ENCODE measurements at regions not wholly inside any gene's neighbourhood (a gene's known extent, or its start where the extent isn't known, plus 50 kb on each side); places are given as distances from the start of the nearest gene placed in this dataset.

DNA sequence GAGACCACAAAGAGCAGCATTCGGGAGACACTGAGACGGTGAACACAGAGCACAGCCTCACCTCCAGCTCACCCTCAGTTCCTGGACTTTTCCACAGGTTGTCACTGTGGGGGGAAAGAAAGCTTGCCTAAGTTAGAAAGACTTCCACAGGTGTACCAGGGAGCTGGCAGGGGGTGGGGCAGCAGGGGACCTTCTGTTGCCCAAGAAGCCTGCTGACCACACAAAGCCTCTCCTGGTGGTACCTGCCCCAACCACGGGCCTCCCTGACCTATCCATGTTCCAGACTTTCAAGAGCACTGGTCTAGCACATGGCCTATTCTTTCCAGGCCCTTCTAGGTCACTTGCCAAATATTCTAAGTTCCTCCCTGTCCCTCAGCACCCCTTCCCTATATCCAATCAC is 550.8 kb downstream of the BNC2 start:
- no peak for TF ChIP-seq POLR2A (IDR thresholded peaks at IDR 0.05)
- WGBS, 2 donors = 86 to 94% methylated on average over 1 to 3 of the region's 3 CpGs
- DNase-seq = no peak
- H3K4me3 ChIP-seq = no peak overlapping the region
- no peak overlapping the region for H3K27ac ChIP-seq
- no peaks in the 10 kb centered on the region for H3K9me3 ChIP-seq
- H3K4me1 ChIP-seq = peaks cover 4 to 46% (median 7%) of the 10 kb centered on the region in 3 donors
- intact Hi-C loops (cut with DNase I) = no loop called here
- peaks cover 0 to 49% (median 0%) of the 10 kb centered on the region in 4 donors for H3K27me3 ChIP-seq
- no peaks in the 10 kb centered on the region for H3K36me3 ChIP-seq

DNA sequence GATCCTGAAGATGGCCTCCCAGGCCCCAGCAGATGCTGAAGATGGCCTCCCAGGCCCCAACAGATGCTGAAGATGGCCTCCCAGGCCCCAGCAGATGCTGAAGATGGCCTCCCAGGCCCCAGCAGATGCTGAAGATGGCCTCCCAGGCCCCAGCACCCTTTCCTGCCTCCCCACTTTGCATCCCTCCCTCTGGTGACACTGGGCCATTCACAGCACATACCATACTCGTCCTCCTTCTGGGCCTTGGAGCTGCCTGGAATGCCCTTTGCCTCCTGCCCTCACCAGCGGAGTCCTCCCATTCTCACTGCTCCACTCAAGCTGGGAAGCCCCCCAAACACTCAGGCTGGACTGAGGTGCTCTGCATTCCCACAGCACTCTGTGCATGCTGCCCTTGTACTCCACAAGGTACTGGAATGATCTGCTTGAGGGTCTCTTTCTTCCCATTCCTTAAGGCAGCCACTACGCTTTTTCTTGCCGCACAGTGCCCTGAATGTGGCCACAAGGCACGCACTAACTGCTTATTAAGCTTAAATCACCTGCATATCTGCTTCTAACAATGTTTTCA is 550.0 kb downstream of the BNC2 start:
- 75 to 88% methylated on average over 5 of the region's 5 CpGs for WGBS, 2 donors
- intact Hi-C loops (cut with DNase I) = no loop called here
- Histone ChIP-seq H3K36me3 (no peaks in the 10 kb centered on the region), H3K27ac (no peak overlapping the region), H3K27me3 (peaks cover 0 to 44% (median 0%) of the 10 kb centered on the region in 4 donors), H3K4me1 (peaks cover 4 to 41% (median 7%) of the 10 kb centered on the region in 3 donors), H3K9me3 (no peaks in the 10 kb centered on the region), H3K4me3 (no peak overlapping the region)
- DNase-seq = no peak
- TF ChIP-seq POLR2A (IDR thresholded peaks at IDR 0.05) = no peak
- TF ChIP-seq, protein P1, sequence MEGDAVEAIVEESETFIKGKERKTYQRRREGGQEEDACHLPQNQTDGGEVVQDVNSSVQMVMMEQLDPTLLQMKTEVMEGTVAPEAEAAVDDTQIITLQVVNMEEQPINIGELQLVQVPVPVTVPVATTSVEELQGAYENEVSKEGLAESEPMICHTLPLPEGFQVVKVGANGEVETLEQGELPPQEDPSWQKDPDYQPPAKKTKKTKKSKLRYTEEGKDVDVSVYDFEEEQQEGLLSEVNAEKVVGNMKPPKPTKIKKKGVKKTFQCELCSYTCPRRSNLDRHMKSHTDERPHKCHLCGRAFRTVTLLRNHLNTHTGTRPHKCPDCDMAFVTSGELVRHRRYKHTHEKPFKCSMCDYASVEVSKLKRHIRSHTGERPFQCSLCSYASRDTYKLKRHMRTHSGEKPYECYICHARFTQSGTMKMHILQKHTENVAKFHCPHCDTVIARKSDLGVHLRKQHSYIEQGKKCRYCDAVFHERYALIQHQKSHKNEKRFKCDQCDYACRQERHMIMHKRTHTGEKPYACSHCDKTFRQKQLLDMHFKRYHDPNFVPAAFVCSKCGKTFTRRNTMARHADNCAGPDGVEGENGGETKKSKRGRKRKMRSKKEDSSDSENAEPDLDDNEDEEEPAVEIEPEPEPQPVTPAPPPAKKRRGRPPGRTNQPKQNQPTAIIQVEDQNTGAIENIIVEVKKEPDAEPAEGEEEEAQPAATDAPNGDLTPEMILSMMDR (IDR thresholded peaks at IDR 0.05) = no peak

DNA sequence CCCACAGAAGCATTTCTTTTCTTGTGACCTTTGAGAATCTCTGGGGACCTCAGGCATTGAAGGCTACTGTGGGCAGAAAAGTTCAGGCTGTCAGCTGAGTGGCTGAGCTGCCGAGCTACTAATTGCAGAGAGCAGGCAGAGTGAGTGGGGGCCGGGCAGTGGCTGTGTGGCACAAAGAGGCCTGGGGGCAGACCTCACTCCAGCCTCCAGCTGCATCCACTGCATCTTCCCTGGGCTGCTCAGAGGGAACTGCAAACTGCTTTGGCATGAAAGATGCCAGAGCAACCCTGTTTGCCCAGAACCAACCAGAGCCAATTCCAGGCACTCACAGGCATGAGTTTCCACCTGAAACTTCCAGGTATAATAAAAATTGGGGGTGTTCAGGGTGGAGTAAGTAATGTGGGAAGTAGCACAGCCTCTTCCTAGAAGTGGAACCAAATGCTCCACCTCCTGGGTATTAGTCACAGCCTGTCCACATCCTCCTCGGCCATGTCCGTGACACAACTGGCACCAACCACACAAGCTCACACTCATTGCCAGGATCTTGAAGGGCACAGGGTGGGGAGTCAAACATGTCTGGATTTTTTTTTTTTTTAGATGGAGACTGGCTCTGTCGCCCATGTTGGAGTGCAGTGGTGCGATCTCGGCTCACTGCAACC is 548.9 kb downstream of the BNC2 start:
- no peak for DNase-seq
- no peaks in the 10 kb centered on the region for H3K36me3 ChIP-seq
- H3K27ac ChIP-seq = peak overlapping the region in 2 of 4 donors; percentile 3 to 44
- WGBS, 2 donors = 47 to 60% methylated on average over 5 to 7 of the region's 7 CpGs
- peaks cover 4 to 30% (median 7%) of the 10 kb centered on the region in 3 donors for H3K4me1 ChIP-seq
- no peak for TF ChIP-seq POLR2A (IDR thresholded peaks at IDR 0.05)
- TF ChIP-seq, protein P1 (IDR thresholded peaks at IDR 0.05) = no peak
- H3K4me3 ChIP-seq = no peak overlapping the region
- H3K27me3 ChIP-seq = peaks cover 0 to 33% (median 0%) of the 10 kb centered on the region in 4 donors
- intact Hi-C loops (cut with DNase I) = no loop called here
- H3K9me3 ChIP-seq = no peaks in the 10 kb centered on the region

DNA sequence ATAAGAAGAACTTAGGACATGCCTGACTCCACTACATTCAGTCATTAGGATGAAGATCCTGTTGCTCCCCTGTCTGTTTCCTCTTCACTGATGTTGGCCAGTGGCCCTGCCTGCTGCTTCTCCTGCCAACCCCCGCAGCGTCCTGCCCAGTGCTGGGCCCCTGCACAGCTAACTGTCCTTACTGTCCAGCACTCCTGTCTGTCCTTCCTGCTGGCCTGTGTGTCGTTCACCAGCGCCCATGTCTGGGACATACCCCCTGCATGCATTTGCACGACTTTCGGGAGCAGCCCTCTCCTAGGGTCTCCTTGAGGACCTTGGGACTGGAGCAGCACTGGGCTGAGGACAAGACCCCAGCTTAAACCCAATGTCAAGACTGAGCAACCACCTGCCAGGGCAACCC is 547.6 kb downstream of the BNC2 start:
- 60 to 83% methylated on average over 2 to 3 of the region's 6 CpGs for WGBS, 2 donors
- Histone ChIP-seq H3K4me3 (no peak overlapping the region), H3K4me1 (peaks cover 4 to 18% (median 7%) of the 10 kb centered on the region in 3 donors), H3K36me3 (no peaks in the 10 kb centered on the region), H3K9me3 (no peaks in the 10 kb centered on the region), H3K27ac (no peak overlapping the region), H3K27me3 (peaks cover 0 to 31% (median 0%) of the 10 kb centered on the region in 4 donors)
- no peak for TF ChIP-seq POLR2A (IDR thresholded peaks at IDR 0.05)
- TF ChIP-seq, protein P1 (IDR thresholded peaks at IDR 0.05) = no peak
- intact Hi-C loops (cut with DNase I) = no loop called here
- DNase-seq = no peak

DNA sequence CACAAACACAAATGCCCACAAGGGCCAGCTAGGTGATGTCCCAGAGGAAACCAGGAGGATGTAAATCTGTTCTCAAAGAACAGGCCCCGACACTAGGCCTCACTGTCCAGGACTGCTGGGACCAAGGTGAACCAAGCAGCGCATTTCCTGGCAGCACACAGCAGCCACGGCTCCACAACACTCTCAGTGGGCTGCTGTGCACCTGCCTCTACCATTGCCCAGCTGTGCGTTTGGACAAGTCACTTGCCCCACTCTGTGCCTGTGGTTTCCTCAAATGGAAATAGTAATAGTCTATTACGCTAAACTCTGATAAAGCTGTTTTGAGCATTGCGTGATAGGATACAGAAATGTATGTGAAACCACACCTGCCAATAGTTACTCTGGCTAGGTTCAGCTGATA is 544.5 kb downstream of the BNC2 start:
- Histone ChIP-seq H3K27me3 (peaks cover 0 to 40% (median 0%) of the 10 kb centered on the region in 4 donors), H3K27ac (no peak overlapping the region), H3K9me3 (no peaks in the 10 kb centered on the region), H3K36me3 (no peaks in the 10 kb centered on the region), H3K4me3 (no peak overlapping the region), H3K4me1 (peaks cover 4 to 25% (median 9%) of the 10 kb centered on the region in 3 donors)
- intact Hi-C loops (cut with DNase I) = no loop called here
- TF ChIP-seq POLR2A (IDR thresholded peaks at IDR 0.05) = no peak
- TF ChIP-seq, protein P1 (IDR thresholded peaks at IDR 0.05) = no peak
- no peak for DNase-seq
- WGBS, 2 donors = 87 to 89% methylated on average over 5 to 6 of the region's 6 CpGs

Data from esophagus squamous epithelium (tissue), 5 donors.